ENCODE measurements at regions not wholly inside any gene's neighbourhood (a gene's known extent, or its start where the extent isn't known, plus 50 kb on each side); places are given as distances from the start of the nearest gene placed in this dataset.

- Histone ChIP-seq H3K9me3 (no peaks in the 10 kb centered on the region), H3K4me3 (no peak overlapping the region), H3K4me1 (ENCODE audit: low read depth) (no peaks in the 10 kb centered on the region), H3K36me3 (ENCODE audit: low read depth) (no peaks in the 10 kb centered on the region)
- ATAC-seq: no peak
- no peak for DNase-seq
- no peak for TF ChIP-seq CTCF (IDR thresholded peaks at IDR 0.05)
- intact Hi-C loops (cut with DNase I, micrococcal nuclease): no loop called here
Measured at GRCh38 chr6:167643223-167643622, 183.5 kb upstream of the AFDN start.

DNA sequence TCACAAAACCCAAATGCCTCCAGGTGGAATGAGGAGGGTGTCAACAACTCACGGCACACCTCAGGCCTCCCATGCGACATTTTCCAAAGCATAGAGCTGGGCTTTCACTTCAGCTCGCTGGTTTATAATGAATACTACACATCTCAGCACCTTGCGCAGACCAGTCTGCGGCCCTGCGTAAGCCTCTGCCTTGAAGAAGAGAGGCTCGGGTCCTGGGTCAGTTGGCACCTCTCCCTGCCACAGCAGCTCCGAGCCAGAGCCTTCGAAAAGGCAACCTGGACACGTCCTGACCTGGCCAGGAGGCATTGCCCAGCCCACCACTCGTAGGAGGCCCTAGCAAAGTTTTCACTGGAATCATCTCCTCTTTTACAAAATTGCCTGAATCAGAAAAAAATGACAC is 183.0 kb upstream of the AFDN start:
- no peak for TF ChIP-seq CTCF (IDR thresholded peaks at IDR 0.05)
- DNase-seq (no peak), ATAC-seq (no peak)
- Histone ChIP-seq H3K4me3 (no peak overlapping the region), H3K9me3 (no peaks in the 10 kb centered on the region), H3K36me3 (ENCODE audit: low read depth) (no peaks in the 10 kb centered on the region), H3K4me1 (ENCODE audit: low read depth) (no peaks in the 10 kb centered on the region)
- intact Hi-C loops (cut with DNase I, micrococcal nuclease): no loop called here

- no peak for TF ChIP-seq CTCF (IDR thresholded peaks at IDR 0.05)
- no peak overlapping the region for H3K4me3 ChIP-seq
- H3K9me3 ChIP-seq: no peaks in the 10 kb centered on the region
- intact Hi-C loops (cut with DNase I, micrococcal nuclease): no loop called here
- H3K4me1 ChIP-seq (ENCODE audit: low read depth): no peaks in the 10 kb centered on the region
- ATAC-seq (no peak), DNase-seq (no peak)
- H3K36me3 ChIP-seq (ENCODE audit: low read depth): no peaks in the 10 kb centered on the region
Measured at GRCh38 chr6:167644412-167645132, 182.1 kb upstream of the AFDN start.

- no peak for TF ChIP-seq CTCF (IDR thresholded peaks at IDR 0.05)
- DNase-seq: no peak
- H3K9me3 ChIP-seq: no peaks in the 10 kb centered on the region
- no peak overlapping the region for H3K4me3 ChIP-seq
- H3K36me3 ChIP-seq (ENCODE audit: low read depth): no peaks in the 10 kb centered on the region
- no peak for ATAC-seq
- H3K4me1 ChIP-seq (ENCODE audit: low read depth): no peaks in the 10 kb centered on the region
- intact Hi-C loops (cut with DNase I, micrococcal nuclease): no loop called here
Measured at GRCh38 chr6:167645368-167645767, 181.3 kb upstream of the AFDN start.

GRCh38 chr6:167647306-167647705 is 179.4 kb upstream of the AFDN start:
- ATAC-seq (no peak), DNase-seq (no peak)
- no peak overlapping the region for H3K4me3 ChIP-seq
- intact Hi-C loops (cut with DNase I, micrococcal nuclease): no loop called here
- no peak for TF ChIP-seq CTCF (IDR thresholded peaks at IDR 0.05)
- H3K9me3 ChIP-seq: no peaks in the 10 kb centered on the region
- H3K4me1 ChIP-seq (ENCODE audit: low read depth): no peaks in the 10 kb centered on the region
- no peaks in the 10 kb centered on the region for H3K36me3 ChIP-seq (ENCODE audit: low read depth)
